CD4-positive, alpha-beta T cell (primary cell): ENCODE measurements at regions not wholly inside any gene's neighbourhood (a gene's known extent, or its start where the extent isn't known, plus 50 kb on each side); places are given as distances from the start of the nearest gene placed in this dataset.

ENCODE experiments used
- ATAC-seq: fragments of 200-7000 bp; cut with Tn5 transposase; one replicate; pipeline ENCODE4 v1.10.0; 2022; ENCODE audit warnings: mild to moderate bottlenecking; ENCODE audit not compliant: poor library complexity
- CTCF ChIA-PET: fragments of 350-600 bp; sonication (Branson Sonifier 250); formaldehyde crosslinking; loops from one replicate; lab custom pipeline; 2021; ENCODE audit warnings: antibody characterized with exemption, inconsistent platforms; lab: Charles Lee
- POLR2A ChIA-PET: fragments of 350-600 bp; sonication (Branson Sonifier 250); formaldehyde crosslinking; loops from one replicate; lab custom pipeline; 2021; ENCODE audit warnings: antibody characterized with exemption, inconsistent platforms; lab: Charles Lee
- DNase-seq, 14 experiments: peaks; one replicate each; pipeline ENCODE4 v3.0.0-alpha.2; 2013 to 2020; ENCODE audit warnings: mixed read lengths in 2 of 14
- H3K27ac ChIP-seq, 2 donors: one replicate each; pipeline versions ENCODE4 v1.5.1 to v1.7.0; 2013; ENCODE audit warnings: low read length in 2 of 2, low read depth in 1 of 2, mild to moderate bottlenecking in 1 of 2
- H3K27me3 ChIP-seq, 2 experiments: 1 replicate in 1 of 2; 2 replicates in 1 of 2; pipeline versions ENCODE4 v1.6.1 to v1.7.0; 2013; ENCODE audit warnings: low read length in 2 of 2, control low read depth in 1 of 2, mild to moderate bottlenecking in 1 of 2, moderate library complexity in 1 of 2; ENCODE audit not compliant: insufficient read depth in 2 of 2, control insufficient read depth in 1 of 2
- H3K36me3 ChIP-seq: one replicate; pipeline ENCODE4 v1.6.1; 2013; ENCODE audit warnings: low read length, control low read depth; ENCODE audit not compliant: insufficient read depth
- H3K4me1 ChIP-seq: one replicate; pipeline ENCODE4 v1.6.1; 2013; ENCODE audit warnings: low read length, control low read depth; ENCODE audit not compliant: insufficient read depth
- H3K4me3 ChIP-seq: one replicate; pipeline ENCODE4 v1.5.1; 2013; ENCODE audit warnings: mild to moderate bottlenecking, low read length, moderate library complexity
- H3K9me3 ChIP-seq, 2 experiments: 1 replicate in 1 of 2; 2 replicates in 1 of 2; pipeline versions ENCODE4 v1.6.1 to v1.7.0; 2013; ENCODE audit warnings: low read length in 2 of 2, mild to moderate bottlenecking in 2 of 2, control low read depth in 1 of 2, moderate library complexity in 1 of 2; ENCODE audit not compliant: control insufficient read depth in 1 of 2, insufficient read depth in 1 of 2
- H3K27ac Mint-ChIP-seq: one replicate; pipeline ENCODE4 v1.8.0; 2020; ENCODE audit warnings: mixed read lengths
- H3K27me3 Mint-ChIP-seq: one replicate; pipeline ENCODE4 v1.8.0; 2021; ENCODE audit warnings: mixed read lengths
- H3K36me3 Mint-ChIP-seq: one replicate; pipeline ENCODE4 v1.8.0; 2021; ENCODE audit warnings: low read depth, mixed read lengths
- H3K4me1 Mint-ChIP-seq: one replicate; pipeline ENCODE4 v1.8.0; 2021; ENCODE audit warnings: low read depth, mixed read lengths
- H3K4me3 Mint-ChIP-seq: one replicate; pipeline ENCODE4 v1.8.0; 2020; ENCODE audit warnings: mild to moderate bottlenecking, mixed read lengths
- H3K9me3 Mint-ChIP-seq: one replicate; pipeline ENCODE4 v1.8.0; 2020; ENCODE audit warnings: mixed read lengths
- CTCF ChIP-seq: fragments of 200-600 bp; IDR thresholded peaks from one replicate; pipeline ENCODE4 v1.8.0; 2022; ENCODE audit warnings: antibody characterized with exemption, mild to moderate bottlenecking
- intact Hi-C, 2 experiments: fragments of 100-400 bp; cut with DNase I in 1 of 2; cut with micrococcal nuclease in 1 of 2; formaldehyde crosslinking; loops; one replicate each; pipeline versions ENCODE4 v1.15.1 to v1.9.0; 2023 to 2025; cut with DNase I, micrococcal nuclease

DNA sequence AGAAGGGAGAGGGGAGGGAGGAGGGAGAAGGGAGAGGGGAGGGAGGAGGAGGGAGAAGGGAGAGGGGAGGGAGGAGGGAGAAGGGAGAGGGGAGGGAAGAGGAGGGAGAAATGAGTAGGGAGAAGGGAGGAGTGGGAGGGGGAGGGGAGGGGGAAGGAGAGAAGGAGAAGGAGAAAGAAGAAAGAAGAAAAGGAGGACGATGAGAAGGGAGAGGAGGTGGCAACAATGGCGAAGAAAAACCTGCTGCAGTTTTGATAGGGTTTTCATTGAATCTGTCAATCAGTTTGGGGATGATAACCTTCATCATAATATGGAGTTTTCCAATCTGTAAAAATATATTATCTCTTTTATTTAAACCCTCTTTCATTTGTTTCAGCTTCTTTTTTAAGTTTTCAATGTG is 185.2 kb downstream of the ADAM29 start:
- intact Hi-C loops: no loop called here
- no peaks in the 10 kb centered on the region for H3K36me3 ChIP-seq
- ChIA-PET CTCF (no interaction called here), POLR2A (no interaction called here)
- no peaks in the 10 kb centered on the region for H3K4me1 Mint-ChIP-seq
- no peak overlapping the region for H3K4me3 ChIP-seq
- no peak overlapping the region for H3K27ac ChIP-seq
- H3K27me3 ChIP-seq: no peaks in the 10 kb centered on the region
- no peak for DNase-seq
- H3K4me1 ChIP-seq: no peaks in the 10 kb centered on the region
- H3K9me3 ChIP-seq: peaks cover 0 to 5% of the 10 kb centered on the region in 2 experiments
- H3K27ac Mint-ChIP-seq: no peak overlapping the region
- H3K36me3 Mint-ChIP-seq: no peaks in the 10 kb centered on the region
- peaks cover 4% of the 10 kb centered on the region for H3K9me3 Mint-ChIP-seq
- TF ChIP-seq CTCF: no peak
- no peak for ATAC-seq
- H3K4me3 Mint-ChIP-seq: no peak overlapping the region
- H3K27me3 Mint-ChIP-seq: no peaks in the 10 kb centered on the region

GRCh38 chr4:175106301-175106700 is 188.1 kb downstream of the ADAM29 start:
- H3K4me1 Mint-ChIP-seq: no peaks in the 10 kb centered on the region

DNA sequence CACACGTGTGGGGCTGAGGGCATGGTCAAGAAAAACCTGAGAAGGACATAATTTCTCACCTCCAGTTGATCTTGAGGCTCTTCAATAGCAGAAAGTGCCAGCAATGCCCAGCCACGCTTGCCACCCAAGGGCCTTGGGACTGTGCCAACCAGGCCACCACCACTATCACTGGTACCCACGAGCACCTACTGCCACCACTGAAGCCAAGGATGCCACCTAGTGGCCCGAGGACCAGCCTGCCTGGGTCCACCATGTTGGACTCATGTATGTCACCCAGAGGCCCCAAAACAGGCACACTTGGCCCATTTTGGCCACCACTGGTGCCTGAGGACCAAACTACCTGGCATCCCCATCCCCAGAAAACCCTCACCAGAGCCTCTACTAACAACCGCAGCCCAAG is 191.8 kb downstream of the ADAM29 start:
- DNase-seq: peak in 1 of 14 experiments; percentile 7
- H3K9me3 Mint-ChIP-seq: peaks cover 26% of the 10 kb centered on the region

More at GRCh38 chr4:175106301-175106700, 188.1 kb downstream of the ADAM29 start:
- no peaks in the 10 kb centered on the region for H3K27me3 ChIP-seq
- CTCF ChIA-PET: no interaction called here
- POLR2A ChIA-PET: no interaction called here
- intact Hi-C loops: no loop called here
- H3K27me3 Mint-ChIP-seq: no peaks in the 10 kb centered on the region
- H3K4me1 ChIP-seq: no peaks in the 10 kb centered on the region
- no peak for TF ChIP-seq CTCF
- H3K9me3 Mint-ChIP-seq: peaks cover 14% of the 10 kb centered on the region
- H3K9me3 ChIP-seq: peaks cover 9 to 13% of the 10 kb centered on the region in 2 experiments
- ATAC-seq (no peak), DNase-seq (no peak)
- no peak overlapping the region for H3K27ac Mint-ChIP-seq
- no peaks in the 10 kb centered on the region for H3K36me3 Mint-ChIP-seq
- no peak overlapping the region for H3K27ac ChIP-seq
- H3K4me3 ChIP-seq: no peak overlapping the region
- no peaks in the 10 kb centered on the region for H3K36me3 ChIP-seq
- H3K4me3 Mint-ChIP-seq: no peak overlapping the region

More for the DNA sequence above, 191.8 kb downstream of the ADAM29 start:
- no peak overlapping the region for H3K27ac ChIP-seq
- no peak for TF ChIP-seq CTCF
- no peaks in the 10 kb centered on the region for H3K27me3 ChIP-seq
- ChIA-PET POLR2A (no interaction called here), CTCF (no interaction called here)
- no peaks in the 10 kb centered on the region for H3K36me3 Mint-ChIP-seq
- no peaks in the 10 kb centered on the region for H3K36me3 ChIP-seq
- intact Hi-C loops: no loop called here
- peaks cover 9 to 10% of the 10 kb centered on the region in 2 experiments for H3K9me3 ChIP-seq
- H3K4me3 Mint-ChIP-seq: no peak overlapping the region
- H3K4me3 ChIP-seq: no peak overlapping the region
- no peak overlapping the region for H3K27ac Mint-ChIP-seq
- H3K4me1 Mint-ChIP-seq: no peaks in the 10 kb centered on the region
- H3K27me3 Mint-ChIP-seq: no peaks in the 10 kb centered on the region
- no peaks in the 10 kb centered on the region for H3K4me1 ChIP-seq
- ATAC-seq: no peak
